ENCODE measurements at regions not wholly inside any gene's neighbourhood (a gene's known extent, or its start where the extent isn't known, plus 50 kb on each side); places are given as distances from the start of the nearest gene placed in this dataset.

- peaks cover 3% of the 10 kb centered on the region for H3K27me3 ChIP-seq (ENCODE audit: insufficient read depth, low read length, poor library complexity, severe bottlenecking)
- TF ChIP-seq CTCF (conservative IDR thresholded peaks at IDR 0.05; ENCODE audit: low read length) (no peak), EZH2phosphoT487 (IDR thresholded peaks at IDR 0.05; ENCODE audit: borderline replicate concordance) (no peak)
These were observed 64.1 kb upstream of the SIX3 start for GRCh38 chr2:44877417-44877816.

GRCh38 chr2:44879269-44880124, 62.0 kb upstream of the SIX3 start:
- H4K20me1 ChIP-seq (ENCODE audit: insufficient read depth, low read length, poor library complexity, severe bottlenecking) = no peaks in the 10 kb centered on the region
- H3K4me3 ChIP-seq (ENCODE audit: low read length, poor library complexity, severe bottlenecking) = peak overlapping the region; percentile 4
- peak overlapping the region; percentile 36 for H3K4me2 ChIP-seq (ENCODE audit: low read depth, low read length, poor library complexity, severe bottlenecking)
- TF ChIP-seq CTCF (conservative IDR thresholded peaks at IDR 0.05; ENCODE audit: low read length) (no peak), EZH2phosphoT487 (IDR thresholded peaks at IDR 0.05; ENCODE audit: borderline replicate concordance) (no peak)
- H2AFZ ChIP-seq (ENCODE audit: low read length) = no peak overlapping the region
- no peaks in the 10 kb centered on the region for H3K79me2 ChIP-seq (ENCODE audit: insufficient read depth, low read length)
- H3K9me3 ChIP-seq (ENCODE audit: insufficient read depth, low read depth, low read length) = no peaks in the 10 kb centered on the region; the same call in 1 of the 2 replicates
- no peaks in the 10 kb centered on the region for H3K9me2 ChIP-seq (replicated peaks; ENCODE audit: low read depth, low read length)
- H3K27me3 ChIP-seq (ENCODE audit: insufficient read depth, low read length, poor library complexity, severe bottlenecking) = peaks cover 3% of the 10 kb centered on the region
- no peaks in the 10 kb centered on the region for H3K36me3 ChIP-seq (ENCODE audit: insufficient read depth, low read length)
- H3K4me1 ChIP-seq (ENCODE audit: insufficient read depth, low read length, poor library complexity, severe bottlenecking) = peaks cover 9% of the 10 kb centered on the region
- H3F3A ChIP-seq (ENCODE audit: low read depth) = no peaks in the 10 kb centered on the region
- H3K9ac ChIP-seq (ENCODE audit: low read depth, low read length, poor library complexity, severe bottlenecking) = no peak overlapping the region

More at GRCh38 chr2:44877417-44877816, 64.1 kb upstream of the SIX3 start:
- Histone ChIP-seq H3K36me3 (ENCODE audit: insufficient read depth, low read length) (no peaks in the 10 kb centered on the region), H3F3A (ENCODE audit: low read depth) (no peaks in the 10 kb centered on the region), H2AFZ (ENCODE audit: low read length) (no peak overlapping the region), H3K9me2 (replicated peaks; ENCODE audit: low read depth, low read length) (no peaks in the 10 kb centered on the region), H3K9me3 (ENCODE audit: insufficient read depth, low read depth, low read length) (no peaks in the 10 kb centered on the region; the same call in 1 of the 2 replicates), H4K20me1 (ENCODE audit: insufficient read depth, low read length, poor library complexity, severe bottlenecking) (no peaks in the 10 kb centered on the region), H3K4me3 (ENCODE audit: low read length, poor library complexity, severe bottlenecking) (no peak overlapping the region), H3K79me2 (ENCODE audit: insufficient read depth, low read length) (no peaks in the 10 kb centered on the region), H3K4me2 (ENCODE audit: low read depth, low read length, poor library complexity, severe bottlenecking) (no peak overlapping the region), H3K9ac (ENCODE audit: low read depth, low read length, poor library complexity, severe bottlenecking) (no peak overlapping the region), H3K4me1 (ENCODE audit: insufficient read depth, low read length, poor library complexity, severe bottlenecking) (peaks cover 9% of the 10 kb centered on the region)

GRCh38 chr2:44880125-44880483, 61.4 kb upstream of the SIX3 start:
- Histone ChIP-seq H3K36me3 (ENCODE audit: insufficient read depth, low read length) (no peaks in the 10 kb centered on the region), H3K9me2 (replicated peaks; ENCODE audit: low read depth, low read length) (no peaks in the 10 kb centered on the region), H2AFZ (ENCODE audit: low read length) (0 out of 2 replicates have a peak overlapping the region, but pooled peaks have one; percentile 72), H3K4me2 (ENCODE audit: low read depth, low read length, poor library complexity, severe bottlenecking) (peak overlapping the region; percentile 36), H3K4me1 (ENCODE audit: insufficient read depth, low read length, poor library complexity, severe bottlenecking) (peaks cover 9% of the 10 kb centered on the region), H3K79me2 (ENCODE audit: insufficient read depth, low read length) (no peaks in the 10 kb centered on the region), H3F3A (ENCODE audit: low read depth) (no peaks in the 10 kb centered on the region), H3K9me3 (ENCODE audit: insufficient read depth, low read depth, low read length) (no peaks in the 10 kb centered on the region; the same call in 1 of the 2 replicates), H3K4me3 (ENCODE audit: low read length, poor library complexity, severe bottlenecking) (peak overlapping the region; percentile 4), H4K20me1 (ENCODE audit: insufficient read depth, low read length, poor library complexity, severe bottlenecking) (no peaks in the 10 kb centered on the region), H3K9ac (ENCODE audit: low read depth, low read length, poor library complexity, severe bottlenecking) (no peak overlapping the region), H3K27me3 (ENCODE audit: insufficient read depth, low read length, poor library complexity, severe bottlenecking) (peaks cover 3% of the 10 kb centered on the region)
- TF ChIP-seq CTCF (conservative IDR thresholded peaks at IDR 0.05; ENCODE audit: low read length) (no peak), EZH2phosphoT487 (IDR thresholded peaks at IDR 0.05; ENCODE audit: borderline replicate concordance) (no peak)

All from Loucy (cell line).